HG03521 (cell line): ENCODE measurements at regions not wholly inside any gene's neighbourhood (a gene's known extent, or its start where the extent isn't known, plus 50 kb on each side); places are given as distances from the start of the nearest gene placed in this dataset.

Experiments
- ATAC-seq: cut with Tn5 transposase; IDR thresholded peaks from one replicate; pipeline ENCODE4 v1.9.1; 2021; ENCODE audit warnings: mild to moderate bottlenecking, moderate library complexity; ENCODE audit not compliant: unreplicated experiment

DNA sequence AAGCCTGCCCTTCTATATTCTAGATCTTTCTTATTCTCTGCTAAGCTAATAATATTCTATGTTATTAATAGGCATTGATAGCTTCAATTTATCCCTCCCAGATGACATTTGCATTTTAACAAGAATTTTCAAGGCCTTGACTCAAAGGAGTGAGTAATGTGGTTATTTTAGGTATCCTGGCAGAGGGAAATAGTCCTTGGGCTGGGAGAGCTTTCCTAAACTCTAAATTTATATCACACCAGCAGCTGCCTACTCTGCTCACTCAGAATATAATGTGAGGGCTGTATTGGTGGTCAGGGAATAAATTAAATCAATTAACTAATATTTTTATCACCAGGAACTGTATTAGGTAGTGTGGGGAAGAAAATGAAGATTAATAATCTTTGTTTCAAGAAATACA, 74.8 kb upstream of the ADAM23 start:
- ATAC-seq = no peak

DNA sequence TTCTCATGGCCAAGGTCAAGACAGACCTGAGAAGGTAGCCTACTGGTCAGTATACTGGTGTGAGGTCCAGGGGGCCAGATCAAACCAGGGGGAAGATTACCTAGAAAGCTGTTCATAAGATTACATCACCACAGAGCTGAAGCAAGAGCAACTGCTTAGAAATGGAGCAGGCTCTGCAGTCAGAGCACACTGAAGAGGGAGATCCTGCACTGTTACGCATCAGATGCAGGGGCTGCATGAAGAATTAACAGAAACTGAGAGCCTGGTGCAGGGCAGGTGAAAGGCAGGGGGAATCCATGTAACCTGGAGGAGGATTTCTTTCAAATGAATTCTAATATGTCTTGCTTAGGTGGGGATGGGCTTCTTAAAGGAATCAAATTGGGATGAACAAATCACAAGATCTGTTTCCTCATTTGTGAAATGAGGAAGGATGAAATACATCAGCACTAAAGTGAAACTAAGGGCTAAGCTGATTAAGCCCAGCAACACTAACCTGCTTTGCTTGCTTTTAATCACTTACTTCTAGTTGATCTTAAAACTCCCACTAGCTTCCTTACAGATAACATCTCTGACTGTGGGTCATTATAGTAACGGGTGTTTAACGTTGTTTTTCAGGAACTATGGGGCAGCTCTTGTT, 74.3 kb upstream of the ADAM23 start:
- no peak for ATAC-seq

DNA sequence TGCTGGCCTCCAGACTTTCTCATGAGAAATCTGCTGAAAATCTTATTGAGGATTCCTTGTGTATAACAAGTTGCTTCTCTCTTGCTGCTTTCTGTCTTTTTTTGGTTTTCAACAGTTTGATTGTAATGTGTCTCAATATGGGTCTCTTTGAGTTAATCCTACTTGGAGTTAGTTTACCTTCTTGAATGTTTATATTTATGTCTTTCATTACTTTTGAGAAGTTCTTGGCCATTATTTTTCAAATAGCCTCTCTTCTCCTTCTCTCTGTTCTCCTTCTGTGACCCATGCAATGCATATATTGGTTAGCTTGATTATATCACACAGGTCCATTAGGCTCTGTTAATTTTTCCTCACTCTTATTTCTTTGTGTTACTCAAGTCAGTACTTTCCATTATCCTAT, 67.4 kb upstream of the ADAM23 start:
- ATAC-seq = no peak

DNA sequence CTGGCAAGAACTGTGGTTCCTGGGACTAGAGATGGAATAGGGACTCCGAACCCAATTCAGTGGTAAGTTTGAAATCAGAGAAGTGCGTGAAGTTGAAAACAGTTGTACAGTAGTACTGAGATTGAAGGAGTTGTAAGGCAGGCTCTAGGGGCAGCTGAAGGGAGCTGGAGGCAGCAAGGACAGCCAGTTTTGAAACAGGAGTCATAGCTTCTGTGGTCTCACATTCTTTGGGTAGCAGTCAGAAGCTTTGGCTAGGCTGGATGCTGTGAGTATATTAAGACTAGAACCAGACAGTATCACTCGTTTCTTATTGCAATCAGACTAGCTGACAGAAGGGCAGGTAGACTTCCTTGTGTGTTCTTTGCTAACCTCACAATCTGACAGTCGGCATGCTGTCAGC, 64.5 kb upstream of the ADAM23 start:
- ATAC-seq = no peak

DNA sequence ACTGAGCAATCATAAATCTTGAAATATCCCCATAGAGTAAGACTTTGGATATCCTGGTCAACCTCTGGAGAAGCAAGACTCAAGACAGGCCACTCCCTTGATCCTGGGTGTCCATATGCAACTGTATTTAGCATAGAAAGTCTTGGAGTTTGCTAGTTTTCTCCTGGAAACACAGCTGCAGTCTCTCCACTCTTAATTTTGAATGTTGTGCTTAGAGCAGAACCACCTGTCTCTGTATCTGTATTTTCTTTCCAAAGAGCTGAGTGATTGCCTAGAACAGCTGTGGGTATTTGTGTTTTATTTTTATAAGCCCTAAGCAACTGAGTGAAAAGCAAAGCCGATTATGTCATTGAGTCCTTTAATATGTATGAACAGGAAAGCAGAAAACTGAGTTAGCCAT, 64.1 kb upstream of the ADAM23 start:
- no peak for ATAC-seq

DNA sequence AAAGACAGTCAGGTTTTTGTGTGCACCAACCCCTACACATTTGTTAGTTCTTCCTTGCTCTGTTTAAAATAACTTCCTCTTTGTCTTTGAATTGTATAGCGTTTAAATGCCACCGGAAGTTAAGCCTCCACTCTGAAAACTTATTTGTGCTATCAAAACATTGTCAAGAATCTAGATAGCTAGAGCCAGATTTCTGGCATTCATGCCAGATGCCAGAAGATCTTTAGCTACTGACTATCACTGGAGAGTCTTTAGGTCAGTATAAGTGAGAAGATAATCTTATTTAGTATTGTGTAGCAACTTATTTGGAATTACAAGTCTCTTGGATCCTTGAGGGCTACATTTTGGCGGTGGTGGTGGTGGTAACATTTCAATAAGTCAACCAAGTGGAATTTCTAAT, 63.4 kb upstream of the ADAM23 start:
- ATAC-seq = no peak

DNA sequence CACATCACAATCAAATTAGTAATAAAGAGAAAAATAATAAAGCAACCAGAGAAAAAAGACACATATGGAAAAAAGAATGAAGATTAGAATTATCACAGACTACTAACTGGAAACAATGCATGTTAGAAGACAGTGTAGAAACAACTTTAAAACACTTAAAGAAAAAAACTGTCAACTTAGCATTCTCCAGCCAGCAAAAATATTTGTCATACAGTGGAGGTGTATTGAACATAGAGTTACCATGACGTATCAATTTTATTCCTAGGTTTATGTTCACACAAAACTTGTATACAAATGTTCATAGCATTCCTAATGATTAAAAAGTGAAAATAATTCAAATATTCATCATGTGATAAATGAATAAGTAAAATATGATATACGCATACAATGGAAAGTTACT, 61.5 kb upstream of the ADAM23 start:
- ATAC-seq = no peak

DNA sequence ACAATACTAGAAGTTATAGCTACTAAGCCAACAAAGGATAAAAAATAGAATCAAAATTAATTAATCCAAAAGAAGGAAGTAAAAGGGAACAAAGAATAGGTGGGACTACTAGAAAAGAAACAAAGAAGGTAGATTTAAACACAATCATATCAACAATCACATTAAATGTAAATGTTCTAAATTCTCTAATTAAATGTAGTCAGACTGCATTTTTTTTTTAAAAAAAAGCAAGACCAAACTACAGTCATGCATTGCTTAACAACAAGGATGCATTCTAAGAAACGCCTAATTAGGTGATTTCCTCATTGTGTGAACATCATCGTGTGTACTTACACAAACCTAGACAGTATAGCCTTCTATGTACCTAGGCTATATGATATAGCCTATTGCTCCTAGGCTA, 59.7 kb upstream of the ADAM23 start:
- no peak for ATAC-seq

DNA sequence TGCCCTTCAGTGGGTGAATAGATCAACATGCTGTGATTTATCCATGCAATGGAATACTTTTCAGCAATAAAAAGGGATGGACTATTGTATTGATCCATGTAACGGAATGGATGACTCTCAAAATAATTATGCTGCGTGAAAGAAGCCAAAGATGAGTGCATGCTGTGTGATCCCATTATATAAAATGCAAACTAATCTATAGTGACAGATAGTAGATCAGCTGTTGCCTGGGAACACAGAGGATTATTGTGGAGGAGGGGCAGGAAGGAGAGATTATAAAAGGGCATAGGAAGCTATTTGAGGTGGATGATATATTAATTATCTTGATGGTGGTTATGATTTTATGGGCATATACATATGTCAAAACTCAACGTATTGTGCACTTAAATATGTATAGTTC, 55.5 kb upstream of the ADAM23 start:
- no peak for ATAC-seq

DNA sequence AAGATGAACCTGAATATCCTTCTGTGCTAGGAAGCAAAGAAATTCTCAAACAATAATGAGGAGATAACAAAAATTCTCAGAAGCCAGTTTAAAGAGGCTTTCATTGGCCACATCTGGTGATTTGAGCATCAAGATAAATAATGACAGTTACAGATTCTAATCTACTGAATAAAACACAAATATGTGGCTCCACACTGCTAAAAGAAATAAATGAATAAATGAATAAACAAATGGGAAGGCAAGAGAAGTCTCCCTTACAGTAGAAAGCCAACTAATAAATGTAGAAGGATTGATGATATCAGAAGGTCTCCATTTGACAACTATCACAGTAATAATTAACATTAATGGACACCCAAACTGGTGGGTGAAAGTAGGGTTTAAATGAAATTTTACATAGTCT, 54.6 kb upstream of the ADAM23 start:
- ATAC-seq = no peak

DNA sequence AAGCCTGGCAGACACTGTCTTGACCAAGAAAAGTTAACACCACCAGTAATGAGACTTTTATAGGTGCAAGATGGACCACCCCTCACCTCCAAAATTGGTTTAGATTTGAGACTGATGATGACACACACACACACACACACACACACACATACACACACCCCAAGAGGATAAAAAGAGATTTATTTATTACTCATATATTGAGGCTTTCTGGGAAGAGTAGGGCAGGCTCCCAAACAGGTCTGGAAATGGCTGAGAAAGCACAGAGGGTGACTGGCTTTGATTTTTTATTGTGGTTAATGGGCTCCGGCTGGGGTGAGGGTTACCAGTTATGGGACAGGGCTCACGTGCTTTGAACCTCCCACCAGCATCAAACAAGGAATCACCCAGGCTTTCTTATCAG, 54.2 kb upstream of the ADAM23 start:
- ATAC-seq = no peak

DNA sequence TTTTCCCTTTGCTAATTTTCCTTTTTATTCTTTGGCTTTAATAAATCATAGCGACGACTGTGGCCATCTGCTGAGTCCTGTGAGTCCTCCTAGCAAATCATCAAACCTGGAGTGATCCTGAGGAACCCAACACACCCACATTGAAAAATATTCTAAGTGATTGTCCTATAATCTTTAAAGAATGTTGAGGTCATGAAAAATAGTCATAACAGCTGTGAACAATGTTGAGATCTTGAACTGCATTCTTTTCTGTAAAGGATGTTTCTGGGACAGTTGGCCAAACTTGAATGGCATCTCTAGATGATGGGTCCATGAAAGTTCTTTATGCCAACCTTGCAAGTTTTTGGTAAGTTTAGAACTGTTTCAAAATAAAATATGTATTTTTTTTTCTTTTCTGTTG, 53.2 kb upstream of the ADAM23 start:
- no peak for ATAC-seq

DNA sequence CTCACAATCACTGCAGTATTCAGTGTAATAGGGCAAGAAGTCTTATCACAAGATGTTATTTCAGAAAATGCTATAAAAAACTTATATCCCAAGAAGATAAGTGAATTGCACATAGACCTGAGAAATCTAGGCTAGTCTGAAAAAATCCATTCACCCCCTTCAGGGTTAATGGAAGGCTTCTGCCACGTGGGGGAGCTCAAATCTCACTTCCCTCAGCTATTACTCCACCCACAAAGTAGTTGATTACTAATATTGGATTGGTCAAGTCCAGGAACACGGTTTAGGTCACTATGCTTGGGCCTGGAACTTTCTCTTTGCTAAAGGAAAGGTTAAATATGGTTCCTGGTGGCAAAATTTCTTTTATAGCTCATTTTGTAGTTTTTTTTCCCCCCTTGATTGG, 51.2 kb upstream of the ADAM23 start:
- ATAC-seq = peak; percentile 95
